ENCODE measurements at regions not wholly inside any gene's neighbourhood (a gene's known extent, or its start where the extent isn't known, plus 50 kb on each side); places are given as distances from the start of the nearest gene placed in this dataset.

DNA sequence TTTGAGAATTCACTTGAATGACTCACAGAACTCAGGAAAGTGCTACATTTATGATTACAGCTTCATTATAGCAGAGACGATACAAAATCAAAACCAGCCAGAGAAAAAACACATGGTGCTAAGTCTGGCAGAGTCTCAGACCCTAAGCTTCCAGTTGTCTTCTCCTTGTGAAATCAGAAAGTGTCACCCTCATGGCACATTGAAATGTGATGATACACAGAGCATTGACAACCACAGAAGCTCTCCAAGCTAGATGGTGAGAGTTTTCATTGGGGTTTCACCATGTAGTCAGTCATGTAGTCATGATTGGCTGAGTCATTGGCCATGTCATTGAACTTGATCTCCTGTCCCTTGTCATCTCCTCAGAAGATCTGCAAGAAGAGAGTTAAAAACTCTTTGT lies 526.6 kb downstream of the MRPL39 start:
- no peak for DNase-seq
- 86 to 93% methylated on average over 1 of the region's 1 CpG for WGBS, 2 donors
- Histone ChIP-seq H3K27ac (no peak overlapping the region), H3K27me3 (no peaks in the 10 kb centered on the region), H3K4me1 (no peaks in the 10 kb centered on the region), H3K36me3 (no peaks in the 10 kb centered on the region), H3K9me3 (no peaks in the 10 kb centered on the region), H3K4me3 (no peak overlapping the region)
- ATAC-seq (ENCODE audit: low FRiP score in 2 of 2) = no peak
- TF ChIP-seq, protein P1, sequence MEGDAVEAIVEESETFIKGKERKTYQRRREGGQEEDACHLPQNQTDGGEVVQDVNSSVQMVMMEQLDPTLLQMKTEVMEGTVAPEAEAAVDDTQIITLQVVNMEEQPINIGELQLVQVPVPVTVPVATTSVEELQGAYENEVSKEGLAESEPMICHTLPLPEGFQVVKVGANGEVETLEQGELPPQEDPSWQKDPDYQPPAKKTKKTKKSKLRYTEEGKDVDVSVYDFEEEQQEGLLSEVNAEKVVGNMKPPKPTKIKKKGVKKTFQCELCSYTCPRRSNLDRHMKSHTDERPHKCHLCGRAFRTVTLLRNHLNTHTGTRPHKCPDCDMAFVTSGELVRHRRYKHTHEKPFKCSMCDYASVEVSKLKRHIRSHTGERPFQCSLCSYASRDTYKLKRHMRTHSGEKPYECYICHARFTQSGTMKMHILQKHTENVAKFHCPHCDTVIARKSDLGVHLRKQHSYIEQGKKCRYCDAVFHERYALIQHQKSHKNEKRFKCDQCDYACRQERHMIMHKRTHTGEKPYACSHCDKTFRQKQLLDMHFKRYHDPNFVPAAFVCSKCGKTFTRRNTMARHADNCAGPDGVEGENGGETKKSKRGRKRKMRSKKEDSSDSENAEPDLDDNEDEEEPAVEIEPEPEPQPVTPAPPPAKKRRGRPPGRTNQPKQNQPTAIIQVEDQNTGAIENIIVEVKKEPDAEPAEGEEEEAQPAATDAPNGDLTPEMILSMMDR (IDR thresholded peaks at IDR 0.05) = no peak
- no peak for TF ChIP-seq POLR2A (IDR thresholded peaks at IDR 0.05)
- no peak for TF ChIP-seq POLR2AphosphoS5 (IDR thresholded peaks at IDR 0.05)
- no peak for TF ChIP-seq EP300 (IDR thresholded peaks at IDR 0.05)

DNA sequence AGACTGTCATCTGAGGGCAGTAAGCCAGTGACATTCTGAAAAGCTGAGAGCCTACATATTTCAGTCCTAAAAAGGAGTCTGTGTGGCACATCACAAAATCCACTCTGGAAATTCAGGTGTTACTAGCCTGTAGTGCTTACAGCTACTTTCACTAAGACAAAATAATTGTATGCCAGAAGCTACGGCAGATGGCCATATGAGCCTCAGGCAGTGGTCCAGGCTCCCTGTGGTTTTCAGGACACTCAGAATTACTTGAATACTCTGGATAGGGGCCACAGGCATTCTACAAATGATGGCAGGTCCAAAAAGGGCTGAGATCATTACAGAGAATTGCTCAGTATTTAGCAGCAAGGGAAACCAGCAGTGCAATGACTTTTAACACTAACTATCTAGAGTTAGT lies 527.1 kb downstream of the MRPL39 start:
- Histone ChIP-seq H3K9me3 (no peaks in the 10 kb centered on the region), H3K4me1 (no peaks in the 10 kb centered on the region), H3K36me3 (no peaks in the 10 kb centered on the region), H3K27ac (no peak overlapping the region), H3K27me3 (no peaks in the 10 kb centered on the region), H3K4me3 (no peak overlapping the region)
- TF ChIP-seq POLR2A (IDR thresholded peaks at IDR 0.05) = no peak
- no peak for TF ChIP-seq POLR2AphosphoS5 (IDR thresholded peaks at IDR 0.05)
- no peak for TF ChIP-seq EP300 (IDR thresholded peaks at IDR 0.05)
- TF ChIP-seq, protein P1 (IDR thresholded peaks at IDR 0.05) = no peak
- 75 to 83% methylated on average over 1 of the region's 1 CpG for WGBS, 2 donors
- ATAC-seq (ENCODE audit: low FRiP score in 2 of 2) = no peak
- no peak for DNase-seq

DNA sequence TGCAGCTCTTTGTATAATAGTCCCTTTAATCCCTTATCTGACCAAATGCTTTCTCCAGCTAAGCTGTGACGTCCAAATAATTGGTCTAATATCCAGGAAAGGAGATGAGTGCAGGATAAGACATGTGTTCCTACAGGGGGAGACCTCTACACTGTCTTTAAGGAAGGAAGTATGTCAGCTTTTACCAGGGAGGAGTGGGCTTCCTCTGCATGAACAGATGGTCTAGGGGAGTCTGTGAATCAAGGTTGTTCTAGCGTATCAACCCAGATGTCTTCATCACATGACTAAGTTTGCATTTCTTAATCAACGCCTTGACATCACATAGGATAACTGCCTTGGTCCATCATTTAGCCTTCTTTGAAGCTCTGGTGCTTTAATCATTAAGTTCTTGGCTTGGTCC lies 528.2 kb downstream of the MRPL39 start:
- ATAC-seq (ENCODE audit: low FRiP score in 2 of 2) (no peak), DNase-seq (no peak)
- no peak for TF ChIP-seq POLR2AphosphoS5 (IDR thresholded peaks at IDR 0.05)
- TF ChIP-seq, protein P1 (IDR thresholded peaks at IDR 0.05) = no peak
- no peak for TF ChIP-seq POLR2A (IDR thresholded peaks at IDR 0.05)
- no peak for TF ChIP-seq EP300 (IDR thresholded peaks at IDR 0.05)
- Histone ChIP-seq H3K4me3 (no peak overlapping the region), H3K27ac (no peak overlapping the region), H3K36me3 (no peaks in the 10 kb centered on the region), H3K4me1 (no peaks in the 10 kb centered on the region), H3K27me3 (no peaks in the 10 kb centered on the region), H3K9me3 (no peaks in the 10 kb centered on the region)
- WGBS, 2 donors = 58 to 65% methylated on average over 3 of the region's 3 CpGs

DNA sequence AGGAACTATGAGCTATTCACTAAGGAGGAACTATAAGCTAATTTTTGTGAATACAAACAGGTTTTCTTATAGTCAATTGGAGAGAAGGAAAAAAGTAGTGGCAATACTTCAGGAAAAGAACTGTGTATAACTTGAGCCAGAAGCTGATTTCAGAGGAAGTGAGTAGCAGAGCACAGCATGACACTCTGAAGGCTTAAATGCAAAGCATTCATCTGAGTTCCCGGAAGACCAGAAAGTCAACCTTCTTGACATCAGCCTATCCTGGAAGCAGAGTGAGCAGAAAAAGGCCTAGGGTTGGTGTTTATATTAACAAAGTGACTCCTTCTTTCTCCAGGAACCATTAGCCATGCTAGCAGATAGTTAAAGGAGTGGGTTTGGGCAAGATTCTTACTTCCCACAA lies 545.2 kb downstream of the MRPL39 start:
- DNase-seq = no peak
- Histone ChIP-seq H3K27ac (no peak overlapping the region), H3K36me3 (no peaks in the 10 kb centered on the region), H3K4me3 (no peak overlapping the region), H3K27me3 (no peaks in the 10 kb centered on the region), H3K9me3 (no peaks in the 10 kb centered on the region), H3K4me1 (no peaks in the 10 kb centered on the region)
- WGBS, 2 donors = 44 to 75% methylated on average over 1 of the region's 1 CpG
- TF ChIP-seq POLR2AphosphoS5 (IDR thresholded peaks at IDR 0.05) = no peak
- no peak for TF ChIP-seq EP300 (IDR thresholded peaks at IDR 0.05)
- TF ChIP-seq POLR2A (IDR thresholded peaks at IDR 0.05) = no peak
- TF ChIP-seq, protein P1 (IDR thresholded peaks at IDR 0.05) = no peak
- ATAC-seq (ENCODE audit: low FRiP score in 2 of 2) = no peak

DNA sequence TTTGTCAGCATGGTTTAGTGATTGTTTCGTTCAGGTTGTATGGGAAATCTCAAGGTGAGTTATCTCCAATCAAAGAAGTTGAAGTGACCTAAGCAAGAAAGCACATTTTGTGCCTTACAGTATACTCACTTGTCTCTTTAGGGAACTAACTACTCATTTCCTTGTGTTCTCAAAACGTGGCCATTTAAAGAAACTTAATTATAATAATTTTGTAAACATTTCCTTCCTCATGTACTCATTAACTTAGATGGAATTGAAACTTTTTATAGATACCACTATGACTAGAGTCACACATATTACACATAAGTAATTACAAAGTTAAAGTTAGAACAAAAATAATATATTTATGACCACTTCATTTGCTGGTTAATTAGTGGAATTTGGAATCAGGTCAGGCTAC lies 552.6 kb downstream of the MRPL39 start:
- H3K36me3 ChIP-seq = no peaks in the 10 kb centered on the region
- H3K27me3 ChIP-seq = no peaks in the 10 kb centered on the region
- no peak overlapping the region for H3K27ac ChIP-seq
- no peaks in the 10 kb centered on the region for H3K9me3 ChIP-seq
- DNase-seq (no peak), ATAC-seq (ENCODE audit: low FRiP score in 2 of 2) (no peak)
- 37 to 47% methylated on average over 2 of the region's 2 CpGs for WGBS, 2 donors
- H3K4me1 ChIP-seq = no peaks in the 10 kb centered on the region
- TF ChIP-seq, protein P1 (IDR thresholded peaks at IDR 0.05) = no peak
- TF ChIP-seq POLR2A (IDR thresholded peaks at IDR 0.05) (no peak), EP300 (IDR thresholded peaks at IDR 0.05) (no peak), POLR2AphosphoS5 (IDR thresholded peaks at IDR 0.05) (no peak)
- H3K4me3 ChIP-seq = no peak overlapping the region
